ENCODE measurements at regions not wholly inside any gene's neighbourhood (a gene's known extent, or its start where the extent isn't known, plus 50 kb on each side); places are given as distances from the start of the nearest gene placed in this dataset.

- Histone ChIP-seq H3K27me3 (no peaks in the 10 kb centered on the region), H3K27ac (no peak overlapping the region)
- no peak for TF ChIP-seq CTCF (IDR thresholded peaks at IDR 0.05; ENCODE audit: low read depth, low read length)
Observed at GRCh38 chr1:216890871-216891270, 167.6 kb upstream of the ESRRG start.

GRCh38 chr1:216888731-216889130, 165.5 kb upstream of the ESRRG start:
- H3K4me1 ChIP-seq (ENCODE audit: low read depth) = peaks cover 27% of the 10 kb centered on the region
- H3K9me3 ChIP-seq (ENCODE audit: low read depth) = no peaks in the 10 kb centered on the region
- H3K27me3 ChIP-seq = no peaks in the 10 kb centered on the region
- H3K27ac ChIP-seq = peak overlapping the region; percentile 79
- TF ChIP-seq CTCF (IDR thresholded peaks at IDR 0.05; ENCODE audit: low read depth, low read length) = no peak
- no peak overlapping the region for H3K4me3 ChIP-seq
- DNase-seq (ENCODE audit: low read depth in 1 of 2, low spot score in 1 of 2) = peak in 1 of 2 donors; percentile 58
- no peaks in the 10 kb centered on the region for H3K36me3 ChIP-seq

More at GRCh38 chr1:216890871-216891270, 167.6 kb upstream of the ESRRG start:
- H3K9me3 ChIP-seq (ENCODE audit: low read depth) = no peaks in the 10 kb centered on the region
- DNase-seq (ENCODE audit: low read depth in 1 of 2, low spot score in 1 of 2) = no peak
- no peak overlapping the region for H3K4me3 ChIP-seq
- peaks cover 27% of the 10 kb centered on the region for H3K4me1 ChIP-seq (ENCODE audit: low read depth)
- no peaks in the 10 kb centered on the region for H3K36me3 ChIP-seq

GRCh38 chr1:216887032-216887431, 163.8 kb upstream of the ESRRG start:
- DNase-seq (ENCODE audit: low read depth in 1 of 2, low spot score in 1 of 2) = no peak
- H3K27ac ChIP-seq = no peak overlapping the region
- H3K27me3 ChIP-seq = no peaks in the 10 kb centered on the region
- H3K9me3 ChIP-seq (ENCODE audit: low read depth) = no peaks in the 10 kb centered on the region
- H3K4me1 ChIP-seq (ENCODE audit: low read depth) = peaks cover 27% of the 10 kb centered on the region
- H3K36me3 ChIP-seq = no peaks in the 10 kb centered on the region
- H3K4me3 ChIP-seq = no peak overlapping the region
- no peak for TF ChIP-seq CTCF (IDR thresholded peaks at IDR 0.05; ENCODE audit: low read depth, low read length)

GRCh38 chr1:216884614-216885229, 161.5 kb upstream of the ESRRG start:
- peak overlapping the region; percentile 65 for H3K27ac ChIP-seq
- H3K4me3 ChIP-seq = no peak overlapping the region
- TF ChIP-seq CTCF (IDR thresholded peaks at IDR 0.05; ENCODE audit: low read depth, low read length) = no peak
- H3K27me3 ChIP-seq = no peaks in the 10 kb centered on the region
- H3K9me3 ChIP-seq (ENCODE audit: low read depth) = no peaks in the 10 kb centered on the region
- peaks cover 27% of the 10 kb centered on the region for H3K4me1 ChIP-seq (ENCODE audit: low read depth)
- DNase-seq (ENCODE audit: low read depth in 1 of 2, low spot score in 1 of 2) = no peak
- no peaks in the 10 kb centered on the region for H3K36me3 ChIP-seq

- Histone ChIP-seq H3K4me3 (no peak overlapping the region), H3K9me3 (ENCODE audit: low read depth) (no peaks in the 10 kb centered on the region), H3K36me3 (no peaks in the 10 kb centered on the region), H3K27me3 (no peaks in the 10 kb centered on the region), H3K4me1 (ENCODE audit: low read depth) (peaks cover 15% of the 10 kb centered on the region), H3K27ac (no peak overlapping the region)
- no peak for TF ChIP-seq CTCF (IDR thresholded peaks at IDR 0.05; ENCODE audit: low read depth, low read length)
- no peak for DNase-seq (ENCODE audit: low read depth in 1 of 2, low spot score in 1 of 2)
Observed at GRCh38 chr1:216883518-216883917, 160.3 kb upstream of the ESRRG start.

Data from cardiac muscle cell (in vitro differentiated cells and primary cell).